ENCODE measurements at regions not wholly inside any gene's neighbourhood (a gene's known extent, or its start where the extent isn't known, plus 50 kb on each side); places are given as distances from the start of the nearest gene placed in this dataset.

DNA sequence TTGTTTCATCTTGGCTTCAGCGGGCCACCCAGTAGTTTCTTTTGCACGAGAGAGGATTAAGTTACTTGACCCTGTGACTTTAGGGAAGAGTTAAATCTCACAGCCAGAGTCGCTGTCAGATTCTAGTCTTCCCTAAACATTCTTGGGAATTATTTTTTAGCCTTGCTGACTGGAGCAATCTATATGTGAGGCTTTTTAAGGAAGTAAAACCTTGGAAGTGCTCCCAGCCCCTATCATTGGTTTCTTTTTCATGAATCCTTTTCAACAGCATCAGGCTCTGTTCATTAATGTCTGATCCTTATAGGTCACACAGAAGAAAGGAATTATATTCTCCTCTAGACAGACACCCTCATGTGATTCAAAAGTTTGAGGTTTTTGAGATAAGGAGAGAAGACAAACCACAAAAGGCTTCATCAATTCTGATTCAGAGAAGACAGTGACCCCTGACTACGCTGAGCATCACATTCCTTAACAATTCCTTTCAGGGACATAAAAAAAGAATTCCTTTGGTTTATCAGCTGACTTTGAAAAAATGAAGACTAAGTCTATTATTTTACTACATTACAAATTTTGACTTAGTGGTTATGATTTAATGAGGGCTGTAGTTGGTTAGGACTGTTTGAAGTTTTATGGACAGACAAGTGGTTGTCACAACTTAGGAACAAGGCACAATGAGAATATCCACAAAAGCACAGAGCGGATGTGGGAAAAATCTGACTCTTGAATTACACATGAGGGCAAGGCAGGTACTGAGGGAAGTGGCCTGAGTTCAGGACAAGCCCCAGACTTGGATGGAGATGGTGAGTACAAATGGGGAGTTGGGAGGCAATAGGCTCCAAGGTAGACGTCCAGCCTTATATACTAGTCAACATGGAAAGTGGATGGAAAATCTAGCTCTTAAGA is 171.1 kb upstream of the STT3B start:
- Histone ChIP-seq H3K4me3 (ENCODE audit: low read length) (no peak overlapping the region), H3K27ac (ENCODE audit: low read length) (no peak overlapping the region), H3K9ac (ENCODE audit: low read depth, low read length) (no peak overlapping the region), H3K36me3 (ENCODE audit: insufficient read depth, low read depth, low read length) (no peaks in the 10 kb centered on the region), H3K27me3 (ENCODE audit: insufficient read depth, low read length) (no peaks in the 10 kb centered on the region), H3K4me1 (ENCODE audit: insufficient read depth, low read length) (peaks cover 7% of the 10 kb centered on the region; the same call in 1 of the 2 replicates), H3K9me3 (ENCODE audit: insufficient read depth, low read depth, low read length) (no peaks in the 10 kb centered on the region)

DNA sequence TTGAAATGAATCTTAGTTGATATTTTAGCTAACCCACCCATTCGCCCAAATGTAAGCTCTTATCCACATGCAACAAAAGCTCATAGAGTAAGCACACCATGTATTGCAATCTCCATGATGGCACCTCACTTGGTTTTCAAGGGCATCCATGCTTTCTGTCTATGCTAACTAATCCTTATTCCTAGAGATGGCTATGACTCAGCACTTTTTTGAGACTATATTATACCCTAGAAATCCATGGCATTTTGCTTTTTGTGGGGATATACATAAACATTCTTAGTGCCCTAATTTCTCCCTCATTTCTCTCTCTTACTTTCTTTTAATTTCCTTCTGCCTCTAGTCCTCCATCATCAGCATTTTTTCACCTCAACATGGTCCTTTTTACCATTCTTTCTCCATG is 168.5 kb upstream of the STT3B start:
- peaks cover 7% of the 10 kb centered on the region; the same call in 1 of the 2 replicates for H3K4me1 ChIP-seq (ENCODE audit: insufficient read depth, low read length)
- H3K9ac ChIP-seq (ENCODE audit: low read depth, low read length): no peak overlapping the region
- H3K27me3 ChIP-seq (ENCODE audit: insufficient read depth, low read length): no peaks in the 10 kb centered on the region
- H3K9me3 ChIP-seq (ENCODE audit: insufficient read depth, low read depth, low read length): no peaks in the 10 kb centered on the region
- H3K4me3 ChIP-seq (ENCODE audit: low read length): no peak overlapping the region
- no peaks in the 10 kb centered on the region for H3K36me3 ChIP-seq (ENCODE audit: insufficient read depth, low read depth, low read length)
- H3K27ac ChIP-seq (ENCODE audit: low read length): no peak overlapping the region

DNA sequence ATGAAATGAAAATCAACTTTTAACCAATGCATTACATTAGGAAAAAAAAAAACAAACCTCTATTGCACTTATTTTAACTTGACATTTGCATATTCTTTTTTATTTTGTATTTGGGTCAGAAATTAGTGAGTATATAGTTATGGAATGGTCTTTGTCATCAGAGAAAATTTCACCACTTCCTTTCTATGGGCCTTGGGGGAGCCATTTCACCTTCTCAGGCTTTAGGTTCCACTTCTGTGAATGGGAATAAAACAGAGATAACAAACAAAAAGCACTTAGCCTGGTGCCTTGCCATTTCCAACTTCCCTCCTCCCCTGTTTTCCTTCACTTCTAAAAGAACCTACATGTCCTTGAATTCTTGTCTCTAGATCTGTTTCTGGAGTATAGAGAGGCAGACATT is 168.0 kb upstream of the STT3B start:
- Histone ChIP-seq H3K4me1 (ENCODE audit: insufficient read depth, low read length) (peaks cover 7% of the 10 kb centered on the region; the same call in 1 of the 2 replicates), H3K27ac (ENCODE audit: low read length) (no peak overlapping the region)

DNA sequence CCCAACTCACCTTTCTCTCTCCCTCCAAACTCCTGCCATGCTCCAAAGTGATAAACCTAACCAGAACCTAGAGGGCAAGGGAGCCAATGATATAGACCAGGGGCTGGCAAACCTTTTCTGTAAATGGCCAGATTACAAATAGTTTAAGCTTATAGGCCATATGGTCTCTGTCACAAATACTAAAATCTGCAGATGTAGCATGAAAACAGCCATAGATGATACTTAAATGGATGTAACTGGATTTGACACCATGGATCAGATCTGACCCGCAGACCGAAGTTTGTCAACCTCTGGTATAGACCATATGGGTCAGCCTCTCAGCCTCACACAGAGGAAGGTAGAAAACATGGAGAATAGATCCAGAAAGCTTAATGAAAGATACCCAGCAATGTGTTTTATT is 165.2 kb upstream of the STT3B start:
- no peaks in the 10 kb centered on the region for H3K27me3 ChIP-seq (ENCODE audit: insufficient read depth, low read length)
- no peaks in the 10 kb centered on the region for H3K4me1 ChIP-seq (ENCODE audit: insufficient read depth, low read length)
- no peak overlapping the region for H3K27ac ChIP-seq (ENCODE audit: low read length)

More for the DNA sequence above, 168.0 kb upstream of the STT3B start:
- no peaks in the 10 kb centered on the region for H3K27me3 ChIP-seq (ENCODE audit: insufficient read depth, low read length)
- H3K9ac ChIP-seq (ENCODE audit: low read depth, low read length): no peak overlapping the region
- H3K36me3 ChIP-seq (ENCODE audit: insufficient read depth, low read depth, low read length): no peaks in the 10 kb centered on the region
- no peak overlapping the region for H3K4me3 ChIP-seq (ENCODE audit: low read length)
- H3K9me3 ChIP-seq (ENCODE audit: insufficient read depth, low read depth, low read length): no peaks in the 10 kb centered on the region

DNA sequence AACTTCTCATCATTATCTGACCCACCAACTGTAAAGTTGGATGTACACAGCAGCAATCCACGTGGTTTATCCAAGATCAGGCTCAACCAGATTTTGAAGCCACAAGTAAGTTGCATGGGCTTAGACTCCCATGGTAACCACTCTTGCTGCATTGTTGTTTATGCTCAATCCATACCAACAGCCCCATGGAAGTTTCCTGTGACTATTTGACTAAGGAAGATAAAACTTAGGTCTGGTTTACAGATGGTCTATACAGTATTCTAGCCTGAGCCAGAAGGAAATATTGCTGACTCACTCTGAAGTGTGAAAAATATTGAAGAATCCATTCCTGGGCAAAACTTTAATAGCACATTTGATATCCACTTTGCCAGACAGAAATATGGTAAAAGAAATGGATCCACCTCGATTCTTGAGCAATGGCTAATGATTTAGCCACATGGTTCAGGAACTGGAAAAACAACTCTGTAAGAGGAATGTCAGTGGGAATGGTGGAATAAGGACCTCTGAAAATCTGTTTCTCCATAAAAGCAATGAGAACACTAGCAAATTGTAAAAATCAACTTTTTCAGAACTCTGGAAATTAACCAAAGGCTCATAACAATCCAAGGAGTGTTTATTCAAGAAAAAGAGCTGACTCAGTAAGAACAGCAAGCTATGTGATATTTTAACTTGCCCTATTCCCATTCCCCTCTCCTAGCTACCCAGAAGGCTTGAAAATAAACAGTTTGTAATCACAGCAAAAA is 162.9 kb upstream of the STT3B start:
- Histone ChIP-seq H3K4me3 (ENCODE audit: low read length) (no peak overlapping the region), H3K4me1 (ENCODE audit: insufficient read depth, low read length) (no peaks in the 10 kb centered on the region), H3K36me3 (ENCODE audit: insufficient read depth, low read depth, low read length) (no peaks in the 10 kb centered on the region), H3K9ac (ENCODE audit: low read depth, low read length) (no peak overlapping the region), H3K27me3 (ENCODE audit: insufficient read depth, low read length) (no peaks in the 10 kb centered on the region), H3K9me3 (ENCODE audit: insufficient read depth, low read depth, low read length) (no peaks in the 10 kb centered on the region), H3K27ac (ENCODE audit: low read length) (no peak overlapping the region)

More for the DNA sequence above, 165.2 kb upstream of the STT3B start:
- Histone ChIP-seq H3K4me3 (ENCODE audit: low read length) (no peak overlapping the region), H3K36me3 (ENCODE audit: insufficient read depth, low read depth, low read length) (no peaks in the 10 kb centered on the region), H3K9ac (ENCODE audit: low read depth, low read length) (no peak overlapping the region), H3K9me3 (ENCODE audit: insufficient read depth, low read depth, low read length) (no peaks in the 10 kb centered on the region)

DNA sequence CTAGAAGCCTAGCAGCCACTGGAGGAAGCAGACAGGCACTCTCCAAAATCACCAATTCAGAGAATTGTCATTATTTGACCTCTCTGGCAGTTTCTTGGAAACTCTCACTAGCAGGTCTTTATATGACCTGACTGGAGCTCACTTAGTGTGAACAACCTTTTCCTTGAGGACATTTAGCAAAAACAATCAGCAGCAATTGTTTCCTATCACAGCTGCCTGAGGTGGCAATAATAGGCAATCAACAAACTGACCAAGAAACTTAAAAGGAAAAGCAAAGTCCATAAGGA is 162.4 kb upstream of the STT3B start:
- no peak overlapping the region for H3K27ac ChIP-seq (ENCODE audit: low read length)

DNA sequence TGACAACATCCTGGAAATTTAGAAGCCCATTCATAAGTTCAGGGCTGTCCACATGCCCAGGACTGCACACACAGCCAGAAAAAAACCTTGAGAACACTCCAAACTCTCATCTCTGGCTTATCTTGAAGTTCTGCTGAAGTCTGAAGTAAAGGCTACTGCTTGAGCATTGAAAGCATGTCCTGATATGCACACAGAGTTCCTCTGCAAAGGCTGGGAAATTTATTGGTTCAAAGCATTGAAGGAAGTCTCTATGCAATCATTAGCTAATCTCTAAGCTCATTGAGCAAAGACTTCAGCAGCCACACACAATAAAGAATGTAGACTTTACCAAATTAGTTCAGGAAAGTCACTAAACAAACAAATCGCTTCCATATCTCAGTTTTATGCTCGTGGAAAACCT is 162.0 kb upstream of the STT3B start:
- Histone ChIP-seq H3K36me3 (ENCODE audit: insufficient read depth, low read depth, low read length) (no peaks in the 10 kb centered on the region), H3K27me3 (ENCODE audit: insufficient read depth, low read length) (no peaks in the 10 kb centered on the region), H3K27ac (ENCODE audit: low read length) (no peak overlapping the region), H3K9ac (ENCODE audit: low read depth, low read length) (no peak overlapping the region), H3K9me3 (ENCODE audit: insufficient read depth, low read depth, low read length) (no peaks in the 10 kb centered on the region), H3K4me1 (ENCODE audit: insufficient read depth, low read length) (no peaks in the 10 kb centered on the region), H3K4me3 (ENCODE audit: low read length) (no peak overlapping the region)

More for the DNA sequence above, 162.4 kb upstream of the STT3B start:
- H3K27me3 ChIP-seq (ENCODE audit: insufficient read depth, low read length): no peaks in the 10 kb centered on the region
- H3K9ac ChIP-seq (ENCODE audit: low read depth, low read length): no peak overlapping the region
- no peak overlapping the region for H3K4me3 ChIP-seq (ENCODE audit: low read length)
- no peaks in the 10 kb centered on the region for H3K36me3 ChIP-seq (ENCODE audit: insufficient read depth, low read depth, low read length)
- H3K4me1 ChIP-seq (ENCODE audit: insufficient read depth, low read length): no peaks in the 10 kb centered on the region
- no peaks in the 10 kb centered on the region for H3K9me3 ChIP-seq (ENCODE audit: insufficient read depth, low read depth, low read length)

DNA sequence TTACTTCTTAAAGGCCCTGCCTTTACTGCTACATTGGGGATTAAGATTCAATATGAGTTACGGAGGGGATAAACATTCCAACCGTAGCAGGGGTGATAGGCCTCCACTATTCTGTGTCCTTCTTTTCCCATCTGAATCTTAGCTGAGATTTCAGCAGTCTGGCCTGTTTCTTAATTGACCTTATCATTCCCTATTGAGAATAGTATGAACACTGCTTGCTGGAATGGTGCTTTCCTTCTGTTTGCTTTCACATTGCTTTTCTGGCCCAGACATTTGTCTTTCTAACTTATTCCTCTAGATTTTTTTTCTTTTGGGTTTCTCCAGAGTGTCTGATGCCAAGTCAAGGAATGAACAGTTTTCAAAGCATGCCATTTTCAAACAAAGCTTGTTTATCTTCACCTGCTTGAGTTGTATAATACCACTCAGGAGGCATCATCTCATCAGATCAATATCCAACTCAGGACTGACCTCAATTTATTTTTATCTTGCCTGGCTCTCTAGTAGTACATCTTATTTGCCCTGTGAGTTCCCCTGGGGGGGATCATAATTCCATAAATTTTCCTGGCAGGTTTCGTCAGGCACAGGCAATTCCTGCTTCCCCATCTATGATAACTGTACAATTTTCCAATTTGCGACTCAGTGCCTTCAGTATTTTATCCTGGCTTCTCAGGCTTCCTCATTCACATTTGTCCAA is 161.1 kb upstream of the STT3B start:
- Histone ChIP-seq H3K4me3 (ENCODE audit: low read length) (no peak overlapping the region), H3K27me3 (ENCODE audit: insufficient read depth, low read length) (no peaks in the 10 kb centered on the region), H3K27ac (ENCODE audit: low read length) (no peak overlapping the region), H3K4me1 (ENCODE audit: insufficient read depth, low read length) (no peaks in the 10 kb centered on the region), H3K9me3 (ENCODE audit: insufficient read depth, low read depth, low read length) (no peaks in the 10 kb centered on the region), H3K36me3 (ENCODE audit: insufficient read depth, low read depth, low read length) (no peaks in the 10 kb centered on the region), H3K9ac (ENCODE audit: low read depth, low read length) (no peak overlapping the region)

DNA sequence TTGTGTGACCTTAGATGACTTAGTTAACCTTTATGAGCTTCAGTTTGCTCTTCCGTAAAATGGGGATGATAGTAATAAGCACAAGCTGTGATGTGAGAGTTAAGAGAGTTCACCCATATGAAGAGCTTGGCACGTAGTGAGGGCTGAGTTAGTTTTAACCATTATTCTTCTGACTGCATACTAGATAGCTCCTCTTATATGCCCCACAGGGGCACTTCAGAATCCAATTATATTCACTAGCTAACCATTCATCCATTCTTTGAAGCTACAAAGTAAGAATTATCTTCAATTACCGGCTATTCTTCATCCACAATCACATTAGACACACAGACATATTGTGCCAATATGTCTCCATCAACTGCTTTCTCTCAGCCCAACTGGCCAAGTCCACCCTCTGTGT is 159.0 kb upstream of the STT3B start:
- H3K4me1 ChIP-seq (ENCODE audit: insufficient read depth, low read length): no peaks in the 10 kb centered on the region
- H3K4me3 ChIP-seq (ENCODE audit: low read length): no peak overlapping the region

DNA sequence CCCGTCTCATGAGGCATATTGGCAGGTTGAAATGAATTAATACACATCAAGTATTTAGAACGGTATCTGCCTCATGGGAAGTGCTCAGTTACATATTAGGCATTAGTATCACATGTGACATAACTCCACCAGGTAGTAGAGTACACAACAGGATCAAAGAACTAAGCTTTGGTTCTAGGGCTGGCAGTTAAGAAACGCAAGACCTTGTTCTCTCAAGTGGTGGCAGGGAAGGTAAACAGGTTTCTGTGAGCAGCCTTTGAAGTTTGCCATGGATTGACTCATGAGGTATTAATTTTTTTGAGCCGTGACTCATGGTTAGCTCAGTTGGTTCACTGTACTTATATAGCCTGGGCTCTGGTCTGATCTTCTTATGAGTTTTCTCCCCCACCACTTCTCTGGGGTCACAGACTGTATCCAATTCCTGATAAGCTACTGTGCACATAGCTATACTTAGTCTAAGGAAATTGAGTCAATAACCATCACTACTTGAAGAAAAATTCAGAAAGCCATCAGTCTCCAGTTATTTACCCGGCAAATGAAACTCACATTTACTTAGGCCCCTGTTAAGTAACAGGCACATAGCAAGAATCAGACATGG is 155.6 kb upstream of the STT3B start:
- H3K9me3 ChIP-seq (ENCODE audit: insufficient read depth, low read depth, low read length): no peaks in the 10 kb centered on the region
- no peak overlapping the region for H3K9ac ChIP-seq (ENCODE audit: low read depth, low read length)
- no peaks in the 10 kb centered on the region for H3K4me1 ChIP-seq (ENCODE audit: insufficient read depth, low read length)
- H3K36me3 ChIP-seq (ENCODE audit: insufficient read depth, low read depth, low read length): no peaks in the 10 kb centered on the region
- H3K4me3 ChIP-seq (ENCODE audit: low read length): no peak overlapping the region
- no peaks in the 10 kb centered on the region for H3K27me3 ChIP-seq (ENCODE audit: insufficient read depth, low read length)
- H3K27ac ChIP-seq (ENCODE audit: low read length): no peak overlapping the region

More for the DNA sequence above, 159.0 kb upstream of the STT3B start:
- H3K9ac ChIP-seq (ENCODE audit: low read depth, low read length): no peak overlapping the region
- no peak overlapping the region for H3K27ac ChIP-seq (ENCODE audit: low read length)
- no peaks in the 10 kb centered on the region for H3K9me3 ChIP-seq (ENCODE audit: insufficient read depth, low read depth, low read length)
- no peaks in the 10 kb centered on the region for H3K36me3 ChIP-seq (ENCODE audit: insufficient read depth, low read depth, low read length)
- H3K27me3 ChIP-seq (ENCODE audit: insufficient read depth, low read length): no peaks in the 10 kb centered on the region

DNA sequence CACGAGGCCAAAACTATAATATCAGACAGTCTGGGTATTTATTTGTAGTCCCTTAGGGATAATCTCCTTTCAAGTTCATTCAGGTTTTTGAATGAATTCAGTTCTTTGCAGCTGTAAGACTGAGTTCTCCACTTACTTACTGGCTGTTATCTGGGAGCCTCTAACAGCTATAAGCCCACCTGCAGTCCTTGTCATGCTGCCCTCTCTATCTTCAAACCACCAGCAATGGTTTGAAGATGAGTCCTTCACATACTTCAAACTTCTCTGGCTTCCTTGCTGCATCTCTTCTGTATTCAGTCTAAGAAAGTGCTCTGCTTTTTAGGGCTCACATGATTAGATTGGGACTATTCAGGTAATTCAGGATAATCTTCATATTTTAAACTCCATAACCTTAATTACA is 154.5 kb upstream of the STT3B start:
- Histone ChIP-seq H3K9ac (ENCODE audit: low read depth, low read length) (no peak overlapping the region), H3K4me3 (ENCODE audit: low read length) (no peak overlapping the region), H3K27me3 (ENCODE audit: insufficient read depth, low read length) (no peaks in the 10 kb centered on the region), H3K36me3 (ENCODE audit: insufficient read depth, low read depth, low read length) (no peaks in the 10 kb centered on the region), H3K4me1 (ENCODE audit: insufficient read depth, low read length) (no peaks in the 10 kb centered on the region), H3K27ac (ENCODE audit: low read length) (no peak overlapping the region), H3K9me3 (ENCODE audit: insufficient read depth, low read depth, low read length) (no peaks in the 10 kb centered on the region)

Data from iPS-20b (cell line).